Bronchial epithelial cell (primary cell): ENCODE measurements at regions not wholly inside any gene's neighbourhood (a gene's known extent, or its start where the extent isn't known, plus 50 kb on each side); places are given as distances from the start of the nearest gene placed in this dataset.

Experiments used
- DNase-seq: peaks from one replicate; pipeline ENCODE4 v3.0.0-alpha.2; 2010; ENCODE audit warnings: low read depth
- FAIRE-seq: peaks from 2 replicates; lab custom pipeline; 2011; peaks lifted over from hg19 to GRCh38; lab: Jason Lieb, UNC
- H3K27me3 ChIP-seq: 2 replicates; pipeline ENCODE4 v1.5.1; 2011; ENCODE audit warnings: low read length; ENCODE audit not compliant: control insufficient read depth, insufficient read depth
- H3K36me3 ChIP-seq: 2 replicates; pipeline ENCODE4 v1.5.1; 2011; ENCODE audit warnings: low read length; ENCODE audit not compliant: control insufficient read depth, insufficient read depth
- H3K4me3 ChIP-seq: 2 replicates; pipeline ENCODE4 v1.5.1; 2011; ENCODE audit warnings: mild to moderate bottlenecking, low read depth, low read length, control low read depth
- TF ChIP-seq, protein P1 (sequence below): IDR thresholded peaks from 2 replicates; pipeline ENCODE4 v1.5.1; 2011; ENCODE audit warnings: mild to moderate bottlenecking, moderate library complexity, low read length, control low read depth, inconsistent platforms; ENCODE audit not compliant: insufficient read depth, severe bottlenecking

- no peak for FAIRE-seq
- H3K4me3 ChIP-seq = no peak overlapping the region
- TF ChIP-seq, protein P1, sequence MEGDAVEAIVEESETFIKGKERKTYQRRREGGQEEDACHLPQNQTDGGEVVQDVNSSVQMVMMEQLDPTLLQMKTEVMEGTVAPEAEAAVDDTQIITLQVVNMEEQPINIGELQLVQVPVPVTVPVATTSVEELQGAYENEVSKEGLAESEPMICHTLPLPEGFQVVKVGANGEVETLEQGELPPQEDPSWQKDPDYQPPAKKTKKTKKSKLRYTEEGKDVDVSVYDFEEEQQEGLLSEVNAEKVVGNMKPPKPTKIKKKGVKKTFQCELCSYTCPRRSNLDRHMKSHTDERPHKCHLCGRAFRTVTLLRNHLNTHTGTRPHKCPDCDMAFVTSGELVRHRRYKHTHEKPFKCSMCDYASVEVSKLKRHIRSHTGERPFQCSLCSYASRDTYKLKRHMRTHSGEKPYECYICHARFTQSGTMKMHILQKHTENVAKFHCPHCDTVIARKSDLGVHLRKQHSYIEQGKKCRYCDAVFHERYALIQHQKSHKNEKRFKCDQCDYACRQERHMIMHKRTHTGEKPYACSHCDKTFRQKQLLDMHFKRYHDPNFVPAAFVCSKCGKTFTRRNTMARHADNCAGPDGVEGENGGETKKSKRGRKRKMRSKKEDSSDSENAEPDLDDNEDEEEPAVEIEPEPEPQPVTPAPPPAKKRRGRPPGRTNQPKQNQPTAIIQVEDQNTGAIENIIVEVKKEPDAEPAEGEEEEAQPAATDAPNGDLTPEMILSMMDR = no peak
- H3K27me3 ChIP-seq = no peaks in the 10 kb centered on the region
- no peaks in the 10 kb centered on the region for H3K36me3 ChIP-seq
- no peak for DNase-seq
These were observed 143.0 kb upstream of the GYPA start for GRCh38 chr4:144283526-144283925.

- Histone ChIP-seq H3K27me3 (no peaks in the 10 kb centered on the region), H3K36me3 (no peaks in the 10 kb centered on the region), H3K4me3 (no peak overlapping the region)
- FAIRE-seq (no peak), DNase-seq (no peak)
- TF ChIP-seq, protein P1 = no peak
These were observed 143.5 kb upstream of the GYPA start for GRCh38 chr4:144284026-144284425.

DNA sequence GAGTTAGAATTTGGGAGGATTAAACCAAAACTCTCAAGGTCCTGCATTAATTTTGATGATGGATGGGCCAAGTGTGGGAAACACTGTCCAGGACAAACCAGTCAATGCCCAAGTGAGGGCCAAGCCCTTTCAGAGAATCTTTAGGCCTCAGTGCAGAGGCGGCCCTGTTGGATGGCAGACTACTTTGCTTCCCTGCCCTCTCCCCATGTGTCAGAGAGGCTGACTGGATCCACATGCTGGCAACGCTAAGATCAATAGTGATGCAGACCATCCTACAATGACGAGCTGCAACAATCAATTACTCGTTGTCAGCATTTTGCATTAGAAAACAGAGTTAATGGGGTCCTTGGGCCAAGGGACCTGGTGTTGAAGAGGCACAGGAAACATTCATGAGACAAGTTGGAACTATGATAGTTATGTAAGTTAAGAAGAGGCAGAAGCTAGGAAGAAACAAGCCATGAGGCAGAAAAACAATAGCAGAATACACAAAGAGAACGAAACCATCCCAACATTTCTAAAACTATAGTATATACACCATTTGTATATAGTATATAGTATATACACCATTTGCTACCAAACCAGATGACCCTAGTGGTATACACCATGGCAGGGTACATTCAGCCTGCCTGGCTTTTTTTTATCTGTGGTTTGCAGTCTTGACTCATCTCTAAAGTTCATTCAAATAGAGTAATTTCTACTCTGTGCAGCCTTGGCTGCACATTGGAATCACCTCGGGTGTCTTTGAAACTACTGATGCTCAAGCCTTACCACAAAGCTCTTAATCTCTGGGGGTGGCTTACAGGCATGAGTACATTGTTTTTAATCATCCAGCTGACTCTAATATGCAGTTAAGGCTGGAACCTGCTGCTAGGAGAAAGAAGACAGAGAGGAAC lies 147.7 kb upstream of the GYPA start:
- Histone ChIP-seq H3K4me3 (no peak overlapping the region), H3K36me3 (no peaks in the 10 kb centered on the region), H3K27me3 (no peaks in the 10 kb centered on the region)
- DNase-seq (no peak), FAIRE-seq (no peak)
- TF ChIP-seq, protein P1 = no peak

DNA sequence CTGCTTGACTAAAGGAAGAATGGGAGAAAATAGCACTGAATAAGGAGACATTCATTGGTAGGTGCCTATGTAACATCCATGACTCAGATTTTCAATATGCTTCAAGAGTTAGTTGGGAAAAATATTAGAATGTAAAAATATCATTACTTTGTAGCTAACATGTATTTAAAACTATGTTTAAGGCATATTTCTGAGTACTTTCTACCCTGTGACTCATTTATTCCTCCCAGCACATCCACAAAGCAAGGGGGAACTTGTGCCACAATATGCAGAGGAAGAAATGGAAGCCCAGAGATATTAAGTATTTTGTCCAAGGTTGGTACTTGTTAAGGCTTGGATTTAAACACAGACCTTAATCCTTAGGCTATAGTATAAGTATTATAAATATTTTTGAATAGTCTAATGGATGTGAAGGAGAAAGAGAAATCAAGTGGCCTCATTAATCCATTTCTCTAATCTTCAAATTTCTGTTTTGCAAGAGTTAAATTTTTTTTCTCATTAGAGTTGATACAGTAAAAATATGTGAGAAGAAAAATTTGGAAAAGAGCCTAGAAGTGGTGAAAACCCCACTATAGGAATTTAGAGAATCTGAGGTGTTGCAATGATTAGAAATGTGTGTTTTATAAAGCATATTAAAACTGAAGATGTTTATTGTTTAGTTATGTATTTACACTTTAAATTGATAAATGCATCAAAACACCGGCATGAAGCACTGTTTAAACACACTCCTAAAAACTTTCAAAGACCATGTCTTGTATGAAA lies 149.3 kb upstream of the GYPA start:
- Histone ChIP-seq H3K4me3 (no peak overlapping the region), H3K27me3 (no peaks in the 10 kb centered on the region), H3K36me3 (no peaks in the 10 kb centered on the region)
- DNase-seq = no peak
- FAIRE-seq = no peak
- TF ChIP-seq, protein P1 = no peak

GRCh38 chr4:144291164-144291563 lies 150.6 kb upstream of the GYPA start:
- FAIRE-seq (no peak), DNase-seq (no peak)
- no peaks in the 10 kb centered on the region for H3K27me3 ChIP-seq
- TF ChIP-seq, protein P1 = no peak
- no peak overlapping the region for H3K4me3 ChIP-seq
- no peaks in the 10 kb centered on the region for H3K36me3 ChIP-seq
